Uterus (tissue), 3 donors: ENCODE measurements at regions not wholly inside any gene's neighbourhood (a gene's known extent, or its start where the extent isn't known, plus 50 kb on each side); places are given as distances from the start of the nearest gene placed in this dataset.

Experiments
- DNase-seq, 2 donors: peaks; one replicate each; pipeline ENCODE4 v3.0.0-alpha.2; 2019 to 2020
- H3K27ac ChIP-seq, 2 donors: fragments of 200-600 bp; sonication (generic); 1 replicate in 1 of 2; 2 replicates in 1 of 2; pipeline ENCODE4 v1.5.1; 2016 to 2018
- H3K27me3 ChIP-seq, 2 donors: fragments of 200-600 bp; sonication (generic); one replicate each; pipeline ENCODE4 v1.5.1; 2018 to 2019; ENCODE audit warnings: control low read depth in 1 of 2
- H3K36me3 ChIP-seq, 2 donors: fragments of 200-600 bp; sonication (generic); one replicate each; pipeline ENCODE4 v1.5.1; 2019; ENCODE audit warnings: control low read depth in 1 of 2
- H3K4me1 ChIP-seq, 2 donors: fragments of 200-600 bp; sonication (generic); one replicate each; pipeline ENCODE4 v1.5.1; 2018 to 2019; ENCODE audit warnings: control low read depth in 1 of 2
- H3K4me3 ChIP-seq, 2 donors: fragments of 200-600 bp; sonication (generic); 1 replicate in 1 of 2; 2 replicates in 1 of 2; pipeline ENCODE4 v1.5.1; 2018 to 2019; ENCODE audit warnings: mild to moderate bottlenecking in 1 of 2
- H3K9me3 ChIP-seq, 2 donors: fragments of 200-600 bp; sonication (generic); one replicate each; pipeline ENCODE4 v1.5.1; 2019; ENCODE audit warnings: control low read depth in 1 of 2
- POLR2A ChIP-seq, 2 donors: fragments of 450-650 bp; IDR thresholded peaks; one replicate each; pipeline ENCODE4 v1.6.1; 2016; ENCODE audit warnings: antibody characterized with exemption in 2 of 2, mild to moderate bottlenecking in 1 of 2, moderate library complexity in 1 of 2
- intact Hi-C: fragments of 100-400 bp; cut with DNase I; formaldehyde crosslinking; loops from one replicate; pipeline ENCODE4 v1.15.1; 2023; ENCODE audit warnings: low total_unique reads
- TF ChIP-seq, protein P1 (sequence below), 4 experiments: fragments of 200-600 bp in 2 of 4; fragments of 450-650 bp in 2 of 4; sonication (generic) in 2 of 4; IDR thresholded peaks; one replicate each; pipeline ENCODE4 v1.5.1; 2016 to 2019; ENCODE audit warnings: antibody characterized with exemption in 4 of 4, mild to moderate bottlenecking in 2 of 4, moderate library complexity in 1 of 4
- donor health status: DM: yes; HTN: yes; CAD: no.

DNA sequence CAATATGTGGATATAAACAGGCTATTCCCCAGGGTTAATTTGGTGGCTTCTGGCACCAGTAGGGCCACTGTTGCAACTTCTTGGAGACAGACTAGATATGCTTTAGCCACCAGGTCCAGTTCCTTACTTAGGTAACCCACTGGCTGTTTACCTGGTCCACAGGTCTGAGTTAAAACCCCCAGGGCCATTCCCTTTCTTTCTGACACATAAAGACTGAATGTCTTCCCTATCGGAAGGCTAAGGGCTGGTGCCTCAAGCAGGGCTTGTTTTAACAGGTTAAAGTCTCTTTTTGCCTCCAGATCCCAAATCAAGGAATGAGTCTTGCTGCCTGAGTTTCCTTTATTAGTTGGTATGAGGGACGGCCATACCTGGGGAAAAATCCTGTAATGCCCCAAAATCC lies 1052.7 kb upstream of the CNTN5 start:
- intact Hi-C loops: no loop called here
- TF ChIP-seq, protein P1, sequence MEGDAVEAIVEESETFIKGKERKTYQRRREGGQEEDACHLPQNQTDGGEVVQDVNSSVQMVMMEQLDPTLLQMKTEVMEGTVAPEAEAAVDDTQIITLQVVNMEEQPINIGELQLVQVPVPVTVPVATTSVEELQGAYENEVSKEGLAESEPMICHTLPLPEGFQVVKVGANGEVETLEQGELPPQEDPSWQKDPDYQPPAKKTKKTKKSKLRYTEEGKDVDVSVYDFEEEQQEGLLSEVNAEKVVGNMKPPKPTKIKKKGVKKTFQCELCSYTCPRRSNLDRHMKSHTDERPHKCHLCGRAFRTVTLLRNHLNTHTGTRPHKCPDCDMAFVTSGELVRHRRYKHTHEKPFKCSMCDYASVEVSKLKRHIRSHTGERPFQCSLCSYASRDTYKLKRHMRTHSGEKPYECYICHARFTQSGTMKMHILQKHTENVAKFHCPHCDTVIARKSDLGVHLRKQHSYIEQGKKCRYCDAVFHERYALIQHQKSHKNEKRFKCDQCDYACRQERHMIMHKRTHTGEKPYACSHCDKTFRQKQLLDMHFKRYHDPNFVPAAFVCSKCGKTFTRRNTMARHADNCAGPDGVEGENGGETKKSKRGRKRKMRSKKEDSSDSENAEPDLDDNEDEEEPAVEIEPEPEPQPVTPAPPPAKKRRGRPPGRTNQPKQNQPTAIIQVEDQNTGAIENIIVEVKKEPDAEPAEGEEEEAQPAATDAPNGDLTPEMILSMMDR (IDR thresholded peaks at IDR 0.05): no peak
- TF ChIP-seq POLR2A (IDR thresholded peaks at IDR 0.05): no peak
- H3K27ac ChIP-seq: no peak overlapping the region
- DNase-seq: no peak
- no peaks in the 10 kb centered on the region for H3K9me3 ChIP-seq
- H3K4me1 ChIP-seq: no peaks in the 10 kb centered on the region
- H3K4me3 ChIP-seq: no peak overlapping the region
- H3K36me3 ChIP-seq: no peaks in the 10 kb centered on the region
- no peaks in the 10 kb centered on the region for H3K27me3 ChIP-seq

DNA sequence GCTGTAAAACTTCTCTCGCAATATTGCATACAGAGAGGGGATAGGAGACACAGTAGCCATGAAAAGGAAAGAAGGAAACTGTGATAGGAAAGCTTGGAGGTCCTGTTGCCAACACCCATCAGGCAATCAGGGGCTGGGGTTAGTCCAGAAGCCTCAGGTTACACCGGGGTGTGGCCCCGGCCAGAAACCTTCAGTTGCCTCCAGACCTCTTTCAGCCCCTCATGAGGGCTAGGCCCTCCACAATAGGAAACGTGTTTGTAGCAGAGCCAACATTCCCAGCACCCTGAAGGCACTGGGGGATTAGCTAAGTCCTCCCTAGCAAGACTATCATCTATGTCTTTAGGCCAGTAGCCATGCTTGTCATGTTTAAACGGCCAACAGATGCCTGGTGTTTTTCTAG lies 1048.0 kb upstream of the CNTN5 start:
- DNase-seq: no peak
- TF ChIP-seq, protein P1 (IDR thresholded peaks at IDR 0.05): no peak
- no peak for TF ChIP-seq POLR2A (IDR thresholded peaks at IDR 0.05)
- H3K4me1 ChIP-seq: no peaks in the 10 kb centered on the region

GRCh38 chr11:97973352-97973857 lies 1047.3 kb upstream of the CNTN5 start:
- no peak for DNase-seq
- no peaks in the 10 kb centered on the region for H3K9me3 ChIP-seq
- no peak overlapping the region for H3K4me3 ChIP-seq
- H3K27ac ChIP-seq: no peak overlapping the region
- no peaks in the 10 kb centered on the region for H3K27me3 ChIP-seq
- intact Hi-C loops: no loop called here
- no peaks in the 10 kb centered on the region for H3K36me3 ChIP-seq
- H3K4me1 ChIP-seq: no peaks in the 10 kb centered on the region
- no peak for TF ChIP-seq POLR2A (IDR thresholded peaks at IDR 0.05)
- TF ChIP-seq, protein P1 (IDR thresholded peaks at IDR 0.05): no peak

More for the DNA sequence above, 1048.0 kb upstream of the CNTN5 start:
- H3K27me3 ChIP-seq: no peaks in the 10 kb centered on the region
- H3K9me3 ChIP-seq: no peaks in the 10 kb centered on the region
- no peaks in the 10 kb centered on the region for H3K36me3 ChIP-seq
- no peak overlapping the region for H3K4me3 ChIP-seq
- intact Hi-C loops: no loop called here
- no peak overlapping the region for H3K27ac ChIP-seq

DNA sequence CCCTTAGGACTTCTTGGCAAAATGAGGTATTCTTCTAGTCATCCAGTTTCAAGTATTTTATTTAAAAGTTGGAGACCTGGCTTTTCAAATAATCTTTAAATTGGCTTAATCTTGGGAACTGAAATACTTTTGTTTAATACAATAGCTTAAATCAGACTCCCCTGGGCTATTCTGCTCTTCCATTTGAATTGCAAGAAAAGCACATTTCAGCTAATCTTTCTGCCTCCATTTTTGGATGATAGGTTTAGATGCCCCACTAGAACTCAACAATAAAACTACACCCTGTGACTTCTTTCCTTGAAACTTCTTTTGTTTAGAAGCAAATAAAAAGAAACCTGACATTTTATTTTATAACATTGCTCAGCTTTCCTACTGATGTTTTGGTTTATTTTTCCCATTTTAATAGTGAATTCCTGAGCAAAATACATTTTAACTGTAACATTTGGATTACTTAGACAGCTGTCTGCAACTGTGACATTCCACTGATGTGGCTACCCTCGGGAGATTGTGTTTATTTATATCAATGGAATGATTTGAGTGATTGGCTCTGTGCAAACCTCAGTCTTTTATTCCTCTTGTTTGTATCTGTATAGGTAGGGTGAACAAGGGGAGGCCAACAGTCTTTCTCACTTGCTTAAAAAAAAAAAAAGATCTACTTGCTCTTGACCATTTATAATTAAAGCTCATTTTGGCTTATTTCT lies 1045.8 kb upstream of the CNTN5 start:
- H3K27me3 ChIP-seq: no peaks in the 10 kb centered on the region
- no peaks in the 10 kb centered on the region for H3K36me3 ChIP-seq
- no peaks in the 10 kb centered on the region for H3K4me1 ChIP-seq
- no peaks in the 10 kb centered on the region for H3K9me3 ChIP-seq
- no peak overlapping the region for H3K4me3 ChIP-seq
- intact Hi-C loops: no loop called here
- no peak for DNase-seq
- no peak for TF ChIP-seq POLR2A (IDR thresholded peaks at IDR 0.05)
- H3K27ac ChIP-seq: no peak overlapping the region

DNA sequence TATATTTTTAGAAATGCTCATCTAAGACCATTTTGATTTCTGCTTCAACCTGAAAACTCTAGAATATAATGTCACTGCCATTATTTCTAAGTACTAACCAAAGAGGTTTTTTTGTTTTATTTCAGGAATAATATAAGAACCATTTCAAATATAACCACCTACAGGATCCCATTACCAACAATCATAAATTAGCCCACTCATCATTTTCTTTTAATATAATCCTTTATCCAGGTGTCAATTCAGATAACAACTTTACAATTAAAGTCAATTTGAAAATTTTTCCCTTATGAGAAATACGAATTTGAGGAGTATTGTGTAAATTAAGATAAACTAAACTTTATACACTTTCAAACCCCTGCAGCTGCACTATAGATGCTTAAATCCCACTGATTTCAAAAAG lies 1043.0 kb upstream of the CNTN5 start:
- Histone ChIP-seq H3K27ac (no peak overlapping the region), H3K36me3 (no peaks in the 10 kb centered on the region), H3K27me3 (no peaks in the 10 kb centered on the region), H3K4me1 (no peaks in the 10 kb centered on the region), H3K9me3 (no peaks in the 10 kb centered on the region), H3K4me3 (no peak overlapping the region)
- no peak for TF ChIP-seq POLR2A (IDR thresholded peaks at IDR 0.05)
- TF ChIP-seq, protein P1 (IDR thresholded peaks at IDR 0.05): no peak
- no peak for DNase-seq
- intact Hi-C loops: no loop called here
